NB4 (cell line): ENCODE measurements at regions not wholly inside any gene's neighbourhood (a gene's known extent, or its start where the extent isn't known, plus 50 kb on each side); places are given as distances from the start of the nearest gene placed in this dataset.

Experiments
- MYC ChIP-seq: IDR thresholded peaks from 2 replicates; pipeline ENCODE4 v1.6.1; 2011; ENCODE audit warnings: low read depth, low read length
- POLR2A ChIP-seq: IDR thresholded peaks from 2 replicates; pipeline ENCODE4 v1.6.1; 2011; ENCODE audit warnings: mild to moderate bottlenecking; ENCODE audit not compliant: insufficient read length; ENCODE audit errors: extremely low read depth
- TF ChIP-seq, protein P1 (sequence below): IDR thresholded peaks from one replicate; pipeline ENCODE4 v1.5.1; 2012; ENCODE audit warnings: low read depth, low read length
- TF ChIP-seq, protein P2 (sequence below): IDR thresholded peaks from 2 replicates; pipeline ENCODE4 v1.6.1; 2011; ENCODE audit warnings: low read depth, low read length

DNA sequence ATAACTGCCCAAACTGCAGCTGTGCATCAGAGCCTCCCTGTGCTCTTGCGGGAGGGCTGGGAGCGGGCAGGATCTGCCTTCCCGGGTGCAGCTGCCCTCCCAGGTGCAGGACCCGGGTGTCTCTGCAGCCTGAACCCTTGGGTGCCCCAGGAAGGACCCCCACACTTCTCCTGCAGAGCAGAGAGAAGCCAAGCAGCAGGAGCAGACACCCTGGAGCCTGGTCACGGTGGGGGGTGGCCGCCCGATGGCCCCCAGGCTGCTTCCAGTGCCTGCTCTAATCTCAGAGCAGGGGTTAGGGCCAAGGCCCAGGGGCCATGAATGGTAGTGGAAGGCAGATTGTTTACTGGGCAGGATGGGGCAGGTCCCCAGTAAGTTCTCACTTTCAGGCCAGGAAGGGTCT, 83.0 kb downstream of the RHOU start:
- TF ChIP-seq, protein P1, sequence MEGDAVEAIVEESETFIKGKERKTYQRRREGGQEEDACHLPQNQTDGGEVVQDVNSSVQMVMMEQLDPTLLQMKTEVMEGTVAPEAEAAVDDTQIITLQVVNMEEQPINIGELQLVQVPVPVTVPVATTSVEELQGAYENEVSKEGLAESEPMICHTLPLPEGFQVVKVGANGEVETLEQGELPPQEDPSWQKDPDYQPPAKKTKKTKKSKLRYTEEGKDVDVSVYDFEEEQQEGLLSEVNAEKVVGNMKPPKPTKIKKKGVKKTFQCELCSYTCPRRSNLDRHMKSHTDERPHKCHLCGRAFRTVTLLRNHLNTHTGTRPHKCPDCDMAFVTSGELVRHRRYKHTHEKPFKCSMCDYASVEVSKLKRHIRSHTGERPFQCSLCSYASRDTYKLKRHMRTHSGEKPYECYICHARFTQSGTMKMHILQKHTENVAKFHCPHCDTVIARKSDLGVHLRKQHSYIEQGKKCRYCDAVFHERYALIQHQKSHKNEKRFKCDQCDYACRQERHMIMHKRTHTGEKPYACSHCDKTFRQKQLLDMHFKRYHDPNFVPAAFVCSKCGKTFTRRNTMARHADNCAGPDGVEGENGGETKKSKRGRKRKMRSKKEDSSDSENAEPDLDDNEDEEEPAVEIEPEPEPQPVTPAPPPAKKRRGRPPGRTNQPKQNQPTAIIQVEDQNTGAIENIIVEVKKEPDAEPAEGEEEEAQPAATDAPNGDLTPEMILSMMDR, result no peak
- TF ChIP-seq, protein P2, sequence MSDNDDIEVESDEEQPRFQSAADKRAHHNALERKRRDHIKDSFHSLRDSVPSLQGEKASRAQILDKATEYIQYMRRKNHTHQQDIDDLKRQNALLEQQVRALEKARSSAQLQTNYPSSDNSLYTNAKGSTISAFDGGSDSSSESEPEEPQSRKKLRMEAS, result no peak
- TF ChIP-seq MYC (no peak), POLR2A (no peak)
